Mesothelial cell of epicardium (in vitro differentiated cells): ENCODE measurements at regions not wholly inside any gene's neighbourhood (a gene's known extent, or its start where the extent isn't known, plus 50 kb on each side); places are given as distances from the start of the nearest gene placed in this dataset.
"Not testable (repeated sequence)": the region's sequence is repeated elsewhere in the genome, so short reads cannot be mapped to it uniquely, and the experiment has no call there.

Experiments used
- DNase-seq, 2 experiments: peaks; one replicate each; pipeline ENCODE4 v3.0.0; 2021; ENCODE audit warnings: low spot score in 2 of 2; ENCODE audit not compliant: unreplicated experiment in 2 of 2
- H3K27ac Mint-ChIP-seq: 2 replicates; pipeline ENCODE4 v1.8.0; 2021; ENCODE audit warnings: mixed read lengths
- H3K27me3 Mint-ChIP-seq: 2 replicates; pipeline ENCODE4 v1.8.0; 2021; ENCODE audit warnings: low read depth, mixed read lengths
- H3K36me3 Mint-ChIP-seq: 2 replicates; pipeline ENCODE4 v1.8.0; 2021; ENCODE audit warnings: mixed read lengths
- H3K4me1 Mint-ChIP-seq: 2 replicates; pipeline ENCODE4 v1.8.0; 2021; ENCODE audit warnings: mixed read lengths
- H3K4me3 Mint-ChIP-seq: 2 replicates; pipeline ENCODE4 v1.8.0; 2021; ENCODE audit warnings: mild to moderate bottlenecking, moderate library complexity, mixed read lengths
- H3K9me3 Mint-ChIP-seq: 2 replicates; pipeline ENCODE4 v1.8.0; 2021; ENCODE audit warnings: mixed read lengths
- CTCF ChIP-seq: fragments of 200-600 bp; sonication (generic); IDR thresholded peaks from one replicate; pipeline ENCODE4 v1.5.0; 2021; ENCODE audit warnings: antibody characterized with exemption; ENCODE audit not compliant: unreplicated experiment

GRCh38 chr2:184190725-184191124 lies 407.6 kb upstream of the ZNF804A start:
- H3K36me3 Mint-ChIP-seq, result no peaks in the 10 kb centered on the region
- no peak overlapping the region for H3K27ac Mint-ChIP-seq
- no peak for TF ChIP-seq CTCF
- H3K27me3 Mint-ChIP-seq, result no peaks in the 10 kb centered on the region
- H3K9me3 Mint-ChIP-seq, result no peaks in the 10 kb centered on the region
- H3K4me3 Mint-ChIP-seq, result no peak overlapping the region
- no peaks in the 10 kb centered on the region for H3K4me1 Mint-ChIP-seq
- no peak for DNase-seq

GRCh38 chr2:184192649-184193048 lies 405.7 kb upstream of the ZNF804A start:
- H3K36me3 Mint-ChIP-seq, result no peaks in the 10 kb centered on the region
- TF ChIP-seq CTCF, result no peak
- no peak overlapping the region for H3K27ac Mint-ChIP-seq
- no peaks in the 10 kb centered on the region for H3K4me1 Mint-ChIP-seq
- no peaks in the 10 kb centered on the region for H3K9me3 Mint-ChIP-seq
- DNase-seq, result no peak
- H3K27me3 Mint-ChIP-seq, result no peaks in the 10 kb centered on the region
- H3K4me3 Mint-ChIP-seq, result no peak overlapping the region

GRCh38 chr2:184197413-184197812 lies 400.9 kb upstream of the ZNF804A start:
- Mint-ChIP-seq H3K27ac (no peak overlapping the region), H3K4me1 (no peaks in the 10 kb centered on the region), H3K27me3 (no peaks in the 10 kb centered on the region), H3K36me3 (no peaks in the 10 kb centered on the region), H3K4me3 (no peak overlapping the region), H3K9me3 (no peaks in the 10 kb centered on the region)
- no peak for DNase-seq
- no peak for TF ChIP-seq CTCF

GRCh38 chr2:184198791-184199190 lies 399.5 kb upstream of the ZNF804A start:
- H3K27me3 Mint-ChIP-seq, H3K9me3 Mint-ChIP-seq, H3K27ac Mint-ChIP-seq, H3K4me3 Mint-ChIP-seq, H3K4me1 Mint-ChIP-seq, DNase-seq, H3K36me3 Mint-ChIP-seq: not testable (repeated sequence)

GRCh38 chr2:184199274-184199673 lies 399.1 kb upstream of the ZNF804A start:
- Mint-ChIP-seq H3K4me3 (no peak overlapping the region), H3K4me1 (no peaks in the 10 kb centered on the region), H3K9me3 (no peaks in the 10 kb centered on the region), H3K27me3 (no peaks in the 10 kb centered on the region), H3K36me3 (no peaks in the 10 kb centered on the region), H3K27ac (no peak overlapping the region)
- no peak for TF ChIP-seq CTCF
- DNase-seq, result no peak

- DNase-seq, result no peak
- Mint-ChIP-seq H3K4me3 (no peak overlapping the region), H3K27ac (no peak overlapping the region), H3K27me3 (no peaks in the 10 kb centered on the region), H3K4me1 (no peaks in the 10 kb centered on the region), H3K36me3 (no peaks in the 10 kb centered on the region), H3K9me3 (no peaks in the 10 kb centered on the region)
- no peak for TF ChIP-seq CTCF
Measured at GRCh38 chr2:184201246-184201645, 397.1 kb upstream of the ZNF804A start.
